ENCODE measurements at regions not wholly inside any gene's neighbourhood (a gene's known extent, or its start where the extent isn't known, plus 50 kb on each side); places are given as distances from the start of the nearest gene placed in this dataset.

DNA sequence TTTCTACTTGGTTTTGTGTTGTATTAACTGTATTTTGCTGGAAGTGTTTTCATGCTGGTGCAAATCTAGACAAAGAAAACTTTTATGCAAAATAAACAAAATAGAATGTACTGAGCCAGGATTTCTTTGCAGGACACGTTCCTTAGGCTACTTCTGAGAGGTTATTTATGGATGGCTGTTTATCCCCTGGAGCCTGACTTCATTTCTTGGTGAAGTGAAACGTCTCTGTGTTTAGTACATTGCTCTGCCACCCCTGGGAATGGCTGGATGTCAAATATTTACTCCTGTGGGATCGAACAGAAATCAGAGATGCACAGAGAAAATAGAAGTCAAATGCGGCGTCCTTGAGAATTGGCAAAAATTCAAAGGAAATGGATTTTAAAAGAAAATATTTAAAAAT, 327.1 kb upstream of the MPDZ start:
- Histone ChIP-seq H3K36me3 (no peaks in the 10 kb centered on the region), H3K4me3 (peak overlapping the region in 1 of 3 donors; percentile 12), H3K4me1 (no peaks in the 10 kb centered on the region), H3K27me3 (no peaks in the 10 kb centered on the region), H3K27ac (peak overlapping the region in 1 of 2 donors; percentile 76), H3K9me3 (peaks cover 0 to 6% of the 10 kb centered on the region in 2 donors)
- no peak for TF ChIP-seq POLR2A (IDR thresholded peaks at IDR 0.05)
- TF ChIP-seq POLR2AphosphoS5 (IDR thresholded peaks at IDR 0.05): no peak
- DNase-seq (ENCODE audit: low spot score in 2 of 2): no peak
- intact Hi-C loops (cut with DNase I; ENCODE audit: low total_unique reads): no loop called here

DNA sequence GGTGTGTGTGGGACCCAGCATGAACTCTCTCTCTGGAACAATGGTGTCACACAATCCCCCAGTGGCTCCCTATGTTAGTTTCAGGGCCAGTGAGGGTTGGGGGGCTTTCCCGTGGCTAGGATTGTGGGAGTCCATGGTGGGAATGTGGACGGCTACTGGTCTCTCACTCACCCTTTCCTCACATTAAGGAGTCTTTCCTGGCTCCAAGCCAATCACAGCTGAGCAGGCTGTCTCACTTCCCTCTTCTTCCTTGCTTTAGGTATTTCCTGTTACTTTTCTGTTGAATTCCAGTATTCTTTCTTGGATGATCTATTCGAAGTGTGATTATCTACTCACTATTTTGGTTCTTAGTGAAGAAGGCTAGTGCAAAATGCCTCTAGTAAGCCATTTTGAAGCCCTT, 324.4 kb upstream of the MPDZ start:
- H3K4me1 ChIP-seq: no peaks in the 10 kb centered on the region
- intact Hi-C loops (cut with DNase I; ENCODE audit: low total_unique reads): no loop called here
- TF ChIP-seq POLR2A (IDR thresholded peaks at IDR 0.05) (no peak), POLR2AphosphoS5 (IDR thresholded peaks at IDR 0.05) (no peak)
- TF ChIP-seq, protein P1, sequence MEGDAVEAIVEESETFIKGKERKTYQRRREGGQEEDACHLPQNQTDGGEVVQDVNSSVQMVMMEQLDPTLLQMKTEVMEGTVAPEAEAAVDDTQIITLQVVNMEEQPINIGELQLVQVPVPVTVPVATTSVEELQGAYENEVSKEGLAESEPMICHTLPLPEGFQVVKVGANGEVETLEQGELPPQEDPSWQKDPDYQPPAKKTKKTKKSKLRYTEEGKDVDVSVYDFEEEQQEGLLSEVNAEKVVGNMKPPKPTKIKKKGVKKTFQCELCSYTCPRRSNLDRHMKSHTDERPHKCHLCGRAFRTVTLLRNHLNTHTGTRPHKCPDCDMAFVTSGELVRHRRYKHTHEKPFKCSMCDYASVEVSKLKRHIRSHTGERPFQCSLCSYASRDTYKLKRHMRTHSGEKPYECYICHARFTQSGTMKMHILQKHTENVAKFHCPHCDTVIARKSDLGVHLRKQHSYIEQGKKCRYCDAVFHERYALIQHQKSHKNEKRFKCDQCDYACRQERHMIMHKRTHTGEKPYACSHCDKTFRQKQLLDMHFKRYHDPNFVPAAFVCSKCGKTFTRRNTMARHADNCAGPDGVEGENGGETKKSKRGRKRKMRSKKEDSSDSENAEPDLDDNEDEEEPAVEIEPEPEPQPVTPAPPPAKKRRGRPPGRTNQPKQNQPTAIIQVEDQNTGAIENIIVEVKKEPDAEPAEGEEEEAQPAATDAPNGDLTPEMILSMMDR (IDR thresholded peaks at IDR 0.05): no peak

DNA sequence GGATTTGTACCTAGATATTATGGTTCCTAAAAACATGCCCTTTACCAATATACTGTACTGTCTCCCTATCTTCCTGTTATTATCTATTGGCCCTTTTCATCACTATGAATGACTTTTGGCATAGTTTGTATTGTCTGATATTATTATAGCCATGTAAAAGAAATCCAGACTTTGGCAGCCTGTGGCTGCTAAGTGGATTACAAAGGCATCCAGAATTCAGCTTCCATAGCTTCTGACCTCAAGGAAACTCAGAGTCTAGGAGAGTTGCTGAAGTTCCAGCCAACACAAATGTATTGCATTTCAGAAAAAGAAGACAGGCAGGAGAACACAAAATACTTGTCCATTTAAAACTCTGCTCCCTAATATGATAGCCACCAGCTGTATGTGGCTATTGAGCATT, 319.2 kb upstream of the MPDZ start:
- Histone ChIP-seq H3K4me1 (no peaks in the 10 kb centered on the region), H3K9me3 (peaks cover 0 to 6% of the 10 kb centered on the region in 2 donors), H3K4me3 (no peak overlapping the region), H3K36me3 (no peaks in the 10 kb centered on the region), H3K27me3 (no peaks in the 10 kb centered on the region), H3K27ac (no peak overlapping the region)
- DNase-seq (ENCODE audit: low spot score in 2 of 2): no peak
- intact Hi-C loops (cut with DNase I; ENCODE audit: low total_unique reads): no loop called here
- TF ChIP-seq, protein P1 (IDR thresholded peaks at IDR 0.05): no peak
- TF ChIP-seq POLR2AphosphoS5 (IDR thresholded peaks at IDR 0.05): no peak
- no peak for TF ChIP-seq POLR2A (IDR thresholded peaks at IDR 0.05)

More for the DNA sequence above, 324.4 kb upstream of the MPDZ start:
- peaks cover 0 to 6% of the 10 kb centered on the region in 2 donors for H3K9me3 ChIP-seq
- no peak for DNase-seq (ENCODE audit: low spot score in 2 of 2)
- H3K27me3 ChIP-seq: no peaks in the 10 kb centered on the region
- H3K36me3 ChIP-seq: no peaks in the 10 kb centered on the region
- H3K27ac ChIP-seq: no peak overlapping the region
- H3K4me3 ChIP-seq: no peak overlapping the region

DNA sequence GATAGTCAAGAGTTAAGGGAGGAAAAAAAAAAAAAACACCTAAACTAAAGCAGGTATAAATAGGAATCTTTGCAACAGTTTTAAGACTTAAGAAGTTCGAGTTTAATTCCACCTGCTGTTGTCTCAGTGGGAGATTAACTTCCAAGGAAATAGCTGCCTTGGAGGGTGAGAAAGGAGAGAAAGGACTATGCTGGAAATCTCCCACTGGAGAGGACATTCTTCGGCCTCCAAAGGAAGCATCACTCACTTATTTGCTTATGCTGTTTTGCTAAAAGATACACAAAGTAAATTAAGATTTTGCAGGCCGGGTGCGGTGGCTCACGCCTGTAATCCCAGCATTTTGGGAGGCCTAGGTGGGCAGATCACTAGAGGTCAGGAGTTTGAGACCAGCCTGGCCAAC, 317.9 kb upstream of the MPDZ start:
- no peak for DNase-seq (ENCODE audit: low spot score in 2 of 2)
- H3K36me3 ChIP-seq: no peaks in the 10 kb centered on the region
- H3K4me3 ChIP-seq: no peak overlapping the region
- no peaks in the 10 kb centered on the region for H3K4me1 ChIP-seq
- H3K9me3 ChIP-seq: no peaks in the 10 kb centered on the region
- TF ChIP-seq POLR2AphosphoS5 (IDR thresholded peaks at IDR 0.05): no peak
- TF ChIP-seq, protein P1 (IDR thresholded peaks at IDR 0.05): no peak
- no peak for TF ChIP-seq POLR2A (IDR thresholded peaks at IDR 0.05)
- intact Hi-C loops (cut with DNase I; ENCODE audit: low total_unique reads): no loop called here
- H3K27me3 ChIP-seq: no peaks in the 10 kb centered on the region
- H3K27ac ChIP-seq: no peak overlapping the region

DNA sequence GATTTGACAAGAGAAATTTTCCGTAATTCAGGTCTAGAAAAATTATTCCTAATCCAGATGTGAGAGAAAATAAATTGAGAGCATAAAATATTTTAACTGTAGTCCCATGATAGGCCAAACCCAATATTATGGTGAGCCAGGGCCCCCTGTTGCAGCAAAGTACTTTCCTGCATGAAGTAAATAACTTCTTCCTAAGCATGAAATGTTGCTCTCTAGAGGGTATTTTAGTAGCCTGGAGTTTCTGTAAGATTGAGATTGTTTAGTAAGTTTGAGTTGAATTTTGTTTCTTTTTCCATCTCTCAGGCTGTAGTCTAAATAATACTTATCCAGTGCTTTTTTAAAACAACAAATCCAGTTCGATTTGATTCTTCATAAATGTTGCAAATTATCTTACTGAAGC, 317.5 kb upstream of the MPDZ start:
- H3K27me3 ChIP-seq: no peaks in the 10 kb centered on the region
- intact Hi-C loops (cut with DNase I; ENCODE audit: low total_unique reads): no loop called here
- H3K9me3 ChIP-seq: no peaks in the 10 kb centered on the region
- H3K27ac ChIP-seq: no peak overlapping the region
- H3K4me1 ChIP-seq: no peaks in the 10 kb centered on the region
- H3K4me3 ChIP-seq: no peak overlapping the region
- TF ChIP-seq, protein P1 (IDR thresholded peaks at IDR 0.05): no peak
- TF ChIP-seq POLR2A (IDR thresholded peaks at IDR 0.05) (no peak), POLR2AphosphoS5 (IDR thresholded peaks at IDR 0.05) (no peak)
- DNase-seq (ENCODE audit: low spot score in 2 of 2): no peak
- H3K36me3 ChIP-seq: no peaks in the 10 kb centered on the region
